Stomach (tissue), 8 donors: ENCODE measurements at regions not wholly inside any gene's neighbourhood (a gene's known extent, or its start where the extent isn't known, plus 50 kb on each side); places are given as distances from the start of the nearest gene placed in this dataset.
A peak's percentile ranks its signal among the peaks of the same experiment; 100 is the strongest.

ENCODE experiments used
- DNase-seq, 2 donors: peaks; one replicate each; pipeline versions ENCODE4 v3.0.0 to v3.0.0-alpha.2; 2013 to 2019
- H3K27ac ChIP-seq, 5 donors: fragments of 200-600 bp in 4 of 5; sonication (generic) in 4 of 5; one replicate each; pipeline ENCODE4 v1.5.1; 2013 to 2019; ENCODE audit warnings: mild to moderate bottlenecking in 1 of 5, moderate library complexity in 1 of 5
- H3K27me3 ChIP-seq, 3 donors: fragments of 200-600 bp; sonication (generic); one replicate each; pipeline ENCODE4 v1.5.1; 2017 to 2019; ENCODE audit warnings: mixed run types in 1 of 3
- H3K36me3 ChIP-seq, 4 donors: fragments of 200-600 bp; sonication (generic); 1 replicate in 3 of 4; 2 replicates in 1 of 4; pipeline ENCODE4 v1.5.1; 2016 to 2019
- H3K4me1 ChIP-seq, 4 donors: fragments of 200-600 bp; sonication (generic); one replicate each; pipeline ENCODE4 v1.5.1; 2016 to 2019
- H3K4me3 ChIP-seq, 4 donors: fragments of 200-600 bp; sonication (generic) in 3 of 4; one replicate each; pipeline ENCODE4 v1.5.1; 2016 to 2019; ENCODE audit warnings: mild to moderate bottlenecking in 1 of 4
- H3K9me3 ChIP-seq, 4 donors: fragments of 200-600 bp; sonication (generic); one replicate each; pipeline ENCODE4 v1.5.1; 2016 to 2019
- CTCF ChIP-seq, 7 experiments: fragments of 450-650 bp in 4 of 7; fragments of 200-600 bp in 3 of 7; sonication (generic) in 3 of 7; IDR thresholded peaks; one replicate each; pipeline ENCODE4 v1.5.1; 2016 to 2019; ENCODE audit warnings: antibody characterized with exemption in 7 of 7, control low read depth in 2 of 7, mild to moderate bottlenecking in 1 of 7
- EP300 ChIP-seq: sonication (generic); formaldehyde crosslinking; IDR thresholded peaks from one replicate; pipeline ENCODE4 v1.6.1; 2017; ENCODE audit warnings: antibody characterized with exemption
- POLR2A ChIP-seq, 4 donors: fragments of 450-650 bp; IDR thresholded peaks; one replicate each; pipeline ENCODE4 v1.6.1; 2016; ENCODE audit warnings: antibody characterized with exemption in 4 of 4, control low read depth in 2 of 4, mild to moderate bottlenecking in 1 of 4, moderate library complexity in 1 of 4
- POLR2AphosphoS5 ChIP-seq, 3 donors: sonication (generic); formaldehyde crosslinking; IDR thresholded peaks; one replicate each; pipeline ENCODE4 v1.6.1; 2016; ENCODE audit warnings: antibody characterized with exemption in 3 of 3
- whole genome bisulfite sequencing, 5 donors: extraction: QIAGEN DNeasy Blood & Tissue Kit in 3 of 5; methylation state at CpG; one replicate each; pipeline versions ENCODE4 v1.1.5 to v1.1.7; 2013 to 2018; 5-methylcytosine and 5-hydroxymethylcytosine counted together
- intact Hi-C: fragments of 100-400 bp; cut with DNase I; formaldehyde crosslinking; loops from one replicate; pipeline ENCODE4 v1.15.1; 2023; ENCODE audit warnings: low total_unique reads
- donor health status: healthy with polysubstance abuse.
- donor health status: Bipolar disorder and iron deficiency.
- donor health status: healthy.

- H3K4me1 ChIP-seq: peaks cover 26 to 60% (median 45%) of the 10 kb centered on the region in 4 donors
- 78 to 91% (median 87%) methylated on average over 2 of the region's 2 CpGs for WGBS, 5 donors
- H3K9me3 ChIP-seq: no peaks in the 10 kb centered on the region
- intact Hi-C loops: no loop called here
- H3K4me3 ChIP-seq: no peak overlapping the region
- DNase-seq: no peak
- no peaks in the 10 kb centered on the region for H3K27me3 ChIP-seq
- peak overlapping the region in 3 of 5 donors; percentile 46 to 67 (median 61) for H3K27ac ChIP-seq
- TF ChIP-seq POLR2AphosphoS5 (IDR thresholded peaks at IDR 0.05): no peak
- TF ChIP-seq EP300: no peak
- H3K36me3 ChIP-seq: no peaks in the 10 kb centered on the region
These were observed 88.2 kb upstream of the SLC38A2 start for GRCh38 chr12:46460682-46461210.

GRCh38 chr12:46459861-46460545 lies 87.4 kb upstream of the SLC38A2 start:
- Histone ChIP-seq H3K36me3 (no peaks in the 10 kb centered on the region), H3K27ac (peak overlapping the region in 2 of 5 donors; percentile 28 to 61), H3K27me3 (no peaks in the 10 kb centered on the region), H3K9me3 (no peaks in the 10 kb centered on the region), H3K4me1 (peaks cover 26 to 67% (median 47%) of the 10 kb centered on the region in 4 donors), H3K4me3 (no peak overlapping the region)
- DNase-seq: peak in 1 of 2 donors; percentile 42
- intact Hi-C loops: no loop called here
- TF ChIP-seq POLR2A (IDR thresholded peaks at IDR 0.05): no peak
- TF ChIP-seq EP300: no peak
- no peak for TF ChIP-seq CTCF (IDR thresholded peaks at IDR 0.05)
- TF ChIP-seq POLR2AphosphoS5 (IDR thresholded peaks at IDR 0.05): no peak
- WGBS, 5 donors: 61 to 82% (median 79%) methylated on average over 5 of the region's 5 CpGs

GRCh38 chr12:46459111-46459510 lies 86.5 kb upstream of the SLC38A2 start:
- H3K27ac ChIP-seq: peak overlapping the region in 1 of 5 donors; percentile 61
- peaks cover 26 to 68% (median 47%) of the 10 kb centered on the region in 4 donors for H3K4me1 ChIP-seq
- no peaks in the 10 kb centered on the region for H3K36me3 ChIP-seq
- H3K4me3 ChIP-seq: no peak overlapping the region
- TF ChIP-seq EP300 (no peak), CTCF (IDR thresholded peaks at IDR 0.05) (no peak), POLR2A (IDR thresholded peaks at IDR 0.05) (no peak)
- intact Hi-C loops: no loop called here
- DNase-seq: no peak
- H3K9me3 ChIP-seq: no peaks in the 10 kb centered on the region
- no peaks in the 10 kb centered on the region for H3K27me3 ChIP-seq
- 53 to 62% (median 59%) methylated on average over 4 of the region's 4 CpGs for WGBS, 5 donors

GRCh38 chr12:46458500-46459102 lies 86.0 kb upstream of the SLC38A2 start:
- Histone ChIP-seq H3K4me3 (no peak overlapping the region), H3K9me3 (no peaks in the 10 kb centered on the region), H3K27ac (peak overlapping the region in 1 of 5 donors; percentile 61), H3K4me1 (peaks cover 26 to 68% (median 47%) of the 10 kb centered on the region in 4 donors), H3K36me3 (no peaks in the 10 kb centered on the region), H3K27me3 (no peaks in the 10 kb centered on the region)
- 70 to 81% (median 78%) methylated on average over 3 of the region's 3 CpGs for WGBS, 5 donors
- TF ChIP-seq CTCF (IDR thresholded peaks at IDR 0.05) (no peak), EP300 (no peak), POLR2A (IDR thresholded peaks at IDR 0.05) (no peak), POLR2AphosphoS5 (IDR thresholded peaks at IDR 0.05) (no peak)
- intact Hi-C loops: no loop called here
- no peak for DNase-seq

GRCh38 chr12:46457958-46458357 lies 85.4 kb upstream of the SLC38A2 start:
- peaks cover 26 to 68% (median 45%) of the 10 kb centered on the region in 4 donors for H3K4me1 ChIP-seq
- H3K27me3 ChIP-seq: no peaks in the 10 kb centered on the region
- no peak for DNase-seq
- H3K9me3 ChIP-seq: no peaks in the 10 kb centered on the region
- WGBS, 5 donors: 97 to 99% (median 98%) methylated on average over 2 of the region's 2 CpGs
- H3K4me3 ChIP-seq: no peak overlapping the region
- intact Hi-C loops: no loop called here
- no peak for TF ChIP-seq POLR2AphosphoS5 (IDR thresholded peaks at IDR 0.05)
- no peak overlapping the region for H3K27ac ChIP-seq
- H3K36me3 ChIP-seq: no peaks in the 10 kb centered on the region
